Stimulated activated CD4-positive, alpha-beta T cell treated with anti-CD3 and anti-CD28 coated beads, Interleukin-4, amount 100 ng/mL, for 48 hours (primary cell): ENCODE measurements at regions not wholly inside any gene's neighbourhood (a gene's known extent, or its start where the extent isn't known, plus 50 kb on each side); places are given as distances from the start of the nearest gene placed in this dataset.
"Not testable (repeated sequence)": the region's sequence is repeated elsewhere in the genome, so short reads cannot be mapped to it uniquely, and the experiment has no call there.

ENCODE experiments used
- DNase-seq, 2 donors: peaks; one replicate each; pipeline ENCODE4 v3.0.0-alpha.2; 2020; ENCODE audit warnings: low read depth in 2 of 2

- DNase-seq, result no peak
Observed at GRCh38 chr6:140393665-140394540, 1019.5 kb upstream of the CITED2 start.

- DNase-seq, result no peak
Observed at GRCh38 chr6:140388815-140389214, 1014.4 kb upstream of the CITED2 start.

- no peak for DNase-seq
Observed at GRCh38 chr6:140388192-140388802, 1013.8 kb upstream of the CITED2 start.

GRCh38 chr6:140385679-140386078 is 1011.2 kb upstream of the CITED2 start:
- DNase-seq, result no peak

GRCh38 chr6:140382355-140382754 is 1007.9 kb upstream of the CITED2 start:
- DNase-seq, result no peak

GRCh38 chr6:140380427-140381218 is 1006.2 kb upstream of the CITED2 start:
- no peak for DNase-seq

- DNase-seq, result no peak
Observed at GRCh38 chr6:140379919-140380318, 1005.5 kb upstream of the CITED2 start.

GRCh38 chr6:140376209-140376608 is 1001.8 kb upstream of the CITED2 start:
- no peak for DNase-seq

GRCh38 chr6:140373728-140374127 is 999.3 kb upstream of the CITED2 start:
- DNase-seq, result not testable (repeated sequence)

- DNase-seq, result no peak
Observed at GRCh38 chr6:140372064-140372463, 997.6 kb upstream of the CITED2 start.

- no peak for DNase-seq
Observed at GRCh38 chr6:140370976-140371870, 996.8 kb upstream of the CITED2 start.

GRCh38 chr6:140370441-140370840 is 996.0 kb upstream of the CITED2 start:
- DNase-seq, result no peak

GRCh38 chr6:140366991-140367390 is 992.5 kb upstream of the CITED2 start:
- DNase-seq, result no peak

GRCh38 chr6:140364916-140365315 is 990.5 kb upstream of the CITED2 start:
- DNase-seq, result no peak

- DNase-seq, result no peak
Observed at GRCh38 chr6:140360651-140361050, 986.2 kb upstream of the CITED2 start.

GRCh38 chr6:140355476-140355875 is 981.0 kb upstream of the CITED2 start:
- no peak for DNase-seq

- no peak for DNase-seq
Observed at GRCh38 chr6:140354296-140354695, 979.8 kb upstream of the CITED2 start.

GRCh38 chr6:140353536-140353935 is 979.1 kb upstream of the CITED2 start:
- DNase-seq, result no peak

- no peak for DNase-seq
Observed at GRCh38 chr6:140346428-140346827, 972.0 kb upstream of the CITED2 start.

GRCh38 chr6:140345935-140346334 is 971.5 kb upstream of the CITED2 start:
- no peak for DNase-seq

- no peak for DNase-seq
Observed at GRCh38 chr6:140344142-140344913, 969.9 kb upstream of the CITED2 start.
